ENCODE measurements at regions not wholly inside any gene's neighbourhood (a gene's known extent, or its start where the extent isn't known, plus 50 kb on each side); places are given as distances from the start of the nearest gene placed in this dataset.

GRCh38 chr9:10785255-10785654 is 172.5 kb upstream of the PTPRD start:
- intact Hi-C loops (cut with DNase I), result no loop called here
- no peaks in the 10 kb centered on the region for H3K36me3 ChIP-seq (replicated peaks in 1 of 2; ENCODE audit: insufficient read depth in 1 of 2, low read depth in 2 of 2)
- ATAC-seq (no peak), DNase-seq (no peak)
- no peaks in the 10 kb centered on the region for H3K4me1 ChIP-seq
- H3K4me3 ChIP-seq, result no peak overlapping the region
- peaks cover 0 to 3% (median 0%) of the 10 kb centered on the region in 3 donors for H3K9me3 ChIP-seq
- TF ChIP-seq CTCF (IDR thresholded peaks at IDR 0.05), result no peak
- WGBS, 2 donors, result 35 to 42% methylated on average over 3 of the region's 3 CpGs
- no peaks in the 10 kb centered on the region for H3K27me3 ChIP-seq
- H3K27ac ChIP-seq, result no peak overlapping the region

- H3K4me3 ChIP-seq, result no peak overlapping the region
- peaks cover 0 to 15% (median 0%) of the 10 kb centered on the region in 3 donors for H3K9me3 ChIP-seq
- no peaks in the 10 kb centered on the region for H3K27me3 ChIP-seq
- 31 to 35% methylated on average over 1 of the region's 1 CpG for WGBS, 2 donors
- TF ChIP-seq CTCF (IDR thresholded peaks at IDR 0.05) (no peak), POLR2A (IDR thresholded peaks at IDR 0.05) (no peak)
- H3K4me1 ChIP-seq, result no peaks in the 10 kb centered on the region
- no peak for ATAC-seq
- DNase-seq, result no peak
- H3K27ac ChIP-seq, result no peak overlapping the region
- intact Hi-C loops (cut with DNase I), result no loop called here
- no peaks in the 10 kb centered on the region for H3K36me3 ChIP-seq (replicated peaks in 1 of 2; ENCODE audit: insufficient read depth in 1 of 2, low read depth in 2 of 2)
Measured at GRCh38 chr9:10793306-10793705, 180.5 kb upstream of the PTPRD start.

GRCh38 chr9:10804486-10804885 is 191.7 kb upstream of the PTPRD start:
- 41 to 53% methylated on average over 2 of the region's 2 CpGs for WGBS, 2 donors
- no peaks in the 10 kb centered on the region for H3K4me1 ChIP-seq
- ATAC-seq (no peak), DNase-seq (no peak)
- no peak for TF ChIP-seq POLR2A (IDR thresholded peaks at IDR 0.05)
- TF ChIP-seq CTCF (IDR thresholded peaks at IDR 0.05), result no peak
- intact Hi-C loops (cut with DNase I), result no loop called here
- H3K9me3 ChIP-seq, result no peaks in the 10 kb centered on the region
- no peak overlapping the region for H3K27ac ChIP-seq
- H3K27me3 ChIP-seq, result no peaks in the 10 kb centered on the region
- no peak overlapping the region for H3K4me3 ChIP-seq
- no peaks in the 10 kb centered on the region for H3K36me3 ChIP-seq (replicated peaks in 1 of 2; ENCODE audit: insufficient read depth in 1 of 2, low read depth in 2 of 2)

GRCh38 chr9:10806868-10807267 is 194.1 kb upstream of the PTPRD start:
- Histone ChIP-seq H3K4me3 (no peak overlapping the region), H3K9me3 (no peaks in the 10 kb centered on the region), H3K27ac (no peak overlapping the region), H3K4me1 (no peaks in the 10 kb centered on the region), H3K27me3 (no peaks in the 10 kb centered on the region), H3K36me3 (replicated peaks in 1 of 2; ENCODE audit: insufficient read depth in 1 of 2, low read depth in 2 of 2) (no peaks in the 10 kb centered on the region)
- TF ChIP-seq POLR2A (IDR thresholded peaks at IDR 0.05), result no peak
- intact Hi-C loops (cut with DNase I), result no loop called here
- ATAC-seq, result no peak
- no peak for DNase-seq
- WGBS, 2 donors, result 37 to 40% methylated on average over 3 of the region's 3 CpGs

- Histone ChIP-seq H3K36me3 (replicated peaks in 1 of 2; ENCODE audit: insufficient read depth in 1 of 2, low read depth in 2 of 2) (no peaks in the 10 kb centered on the region), H3K4me1 (no peaks in the 10 kb centered on the region), H3K4me3 (no peak overlapping the region), H3K27me3 (no peaks in the 10 kb centered on the region), H3K27ac (no peak overlapping the region), H3K9me3 (no peaks in the 10 kb centered on the region)
- DNase-seq, result no peak
- intact Hi-C loops (cut with DNase I), result no loop called here
- no peak for ATAC-seq
- TF ChIP-seq CTCF (IDR thresholded peaks at IDR 0.05), result no peak
- no peak for TF ChIP-seq POLR2A (IDR thresholded peaks at IDR 0.05)
- WGBS, 2 donors, result 19 to 28% methylated on average over 1 of the region's 1 CpG
Measured at GRCh38 chr9:10818206-10818605, 205.4 kb upstream of the PTPRD start.

All from body of pancreas (tissue), 4 donors.